Esophagus squamous epithelium (tissue), 5 donors: ENCODE measurements at regions not wholly inside any gene's neighbourhood (a gene's known extent, or its start where the extent isn't known, plus 50 kb on each side); places are given as distances from the start of the nearest gene placed in this dataset.

ENCODE experiments used
- DNase-seq: peaks from one replicate; lab custom pipeline; 2025; lab: John Stamatoyannopoulos, UW
- H3K27ac ChIP-seq, 4 donors: fragments of 200-600 bp; sonication (generic); one replicate each; pipeline ENCODE4 v1.5.1; 2016 to 2019; ENCODE audit warnings: mild to moderate bottlenecking in 1 of 4
- H3K27me3 ChIP-seq, 4 donors: fragments of 200-600 bp; sonication (generic); 1 replicate in 3 of 4; 2 replicates in 1 of 4; pipeline versions ENCODE4 v1.5.1 to v1.6.0; 2017 to 2021; ENCODE audit warnings: antibody characterized with exemption in 1 of 4
- H3K36me3 ChIP-seq, 3 donors: fragments of 200-600 bp; sonication (generic); one replicate each; pipeline ENCODE4 v1.5.1; 2016 to 2019
- H3K4me1 ChIP-seq, 3 donors: fragments of 200-600 bp; sonication (generic); one replicate each; pipeline ENCODE4 v1.5.1; 2017 to 2019
- H3K4me3 ChIP-seq, 4 donors: fragments of 200-600 bp; sonication (generic); 1 replicate in 3 of 4; 2 replicates in 1 of 4; pipeline ENCODE4 v1.5.1; 2016 to 2019; ENCODE audit warnings: mild to moderate bottlenecking in 2 of 4, moderate library complexity in 1 of 4
- H3K9me3 ChIP-seq, 3 donors: fragments of 200-600 bp; sonication (generic); one replicate each; pipeline ENCODE4 v1.5.1; 2016 to 2019
- CTCF ChIP-seq, 6 experiments: fragments of 450-650 bp in 4 of 6; fragments of 200-600 bp in 2 of 6; sonication (generic) in 2 of 6; IDR thresholded peaks; one replicate each; pipeline ENCODE4 v1.5.1; 2016 to 2019; ENCODE audit warnings: antibody characterized with exemption in 6 of 6, mild to moderate bottlenecking in 4 of 6, moderate library complexity in 4 of 6
- POLR2A ChIP-seq, 4 donors: fragments of 450-650 bp; IDR thresholded peaks; one replicate each; pipeline ENCODE4 v1.6.1; 2017; ENCODE audit warnings: antibody characterized with exemption in 4 of 4, mild to moderate bottlenecking in 4 of 4, moderate library complexity in 3 of 4
- WGBS, 2 donors: methylation state at CpG; one replicate each; pipeline ENCODE4 v1.1.5; 2018; 5-methylcytosine and 5-hydroxymethylcytosine counted together
- intact Hi-C: fragments of 100-400 bp; cut with DNase I; formaldehyde crosslinking; loops from one replicate; pipeline ENCODE4 v1.15.0; 2022
- donor health status: DM: yes; HTN: yes; CAD: no.

DNA sequence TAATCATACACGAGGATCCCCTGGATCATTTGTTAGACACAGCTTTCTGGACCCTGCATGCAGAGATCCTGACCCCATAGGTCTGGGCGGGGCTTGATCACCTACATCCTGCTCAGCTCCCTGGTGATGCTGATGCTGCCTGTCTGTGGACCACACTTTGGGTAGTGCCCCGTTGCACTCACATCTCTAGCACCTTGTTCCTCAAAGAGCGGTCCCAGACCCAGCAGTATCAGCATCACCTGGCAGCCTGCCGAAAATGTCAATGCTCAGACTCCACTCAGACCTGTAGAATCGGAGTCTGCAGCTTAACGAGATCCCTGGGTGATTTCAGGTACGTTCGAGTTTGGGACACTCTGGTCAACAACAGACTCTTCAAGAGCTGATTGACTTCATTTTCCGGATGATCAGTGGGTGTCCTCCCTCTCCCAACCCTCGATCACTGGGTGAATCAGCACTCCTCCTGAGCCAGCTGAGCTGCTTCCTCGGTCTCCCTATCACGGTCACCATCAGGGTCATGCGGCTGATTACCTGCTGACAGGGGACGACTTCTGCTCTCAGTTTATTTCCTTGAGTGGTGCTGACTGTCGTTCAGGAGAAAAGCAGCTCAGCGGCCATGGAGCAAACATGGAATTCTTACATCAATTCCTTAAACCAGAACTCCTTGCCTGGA lies 150.6 kb upstream of the RAB12 start:
- H3K27me3 ChIP-seq = no peaks in the 10 kb centered on the region
- TF ChIP-seq CTCF (IDR thresholded peaks at IDR 0.05) (no peak), POLR2A (IDR thresholded peaks at IDR 0.05) (no peak)
- intact Hi-C loops = no loop called here

GRCh38 chr18:8460748-8461147 lies 148.5 kb upstream of the RAB12 start:
- intact Hi-C loops = no loop called here
- Histone ChIP-seq H3K36me3 (no peaks in the 10 kb centered on the region), H3K27me3 (no peaks in the 10 kb centered on the region), H3K27ac (no peak overlapping the region), H3K4me3 (no peak overlapping the region), H3K4me1 (no peaks in the 10 kb centered on the region), H3K9me3 (no peaks in the 10 kb centered on the region)
- no peak for DNase-seq
- TF ChIP-seq CTCF (IDR thresholded peaks at IDR 0.05) (no peak), POLR2A (IDR thresholded peaks at IDR 0.05) (no peak)
- 55 to 83% methylated on average over 4 to 5 of the region's 5 CpGs for WGBS, 2 donors

More for the DNA sequence above, 150.6 kb upstream of the RAB12 start:
- no peaks in the 10 kb centered on the region for H3K36me3 ChIP-seq
- WGBS, 2 donors = 71 to 84% methylated on average over 16 to 17 of the region's 17 CpGs
- H3K4me3 ChIP-seq = no peak overlapping the region
- no peak overlapping the region for H3K27ac ChIP-seq
- DNase-seq = no peak
- H3K4me1 ChIP-seq = no peaks in the 10 kb centered on the region
- H3K9me3 ChIP-seq = no peaks in the 10 kb centered on the region

DNA sequence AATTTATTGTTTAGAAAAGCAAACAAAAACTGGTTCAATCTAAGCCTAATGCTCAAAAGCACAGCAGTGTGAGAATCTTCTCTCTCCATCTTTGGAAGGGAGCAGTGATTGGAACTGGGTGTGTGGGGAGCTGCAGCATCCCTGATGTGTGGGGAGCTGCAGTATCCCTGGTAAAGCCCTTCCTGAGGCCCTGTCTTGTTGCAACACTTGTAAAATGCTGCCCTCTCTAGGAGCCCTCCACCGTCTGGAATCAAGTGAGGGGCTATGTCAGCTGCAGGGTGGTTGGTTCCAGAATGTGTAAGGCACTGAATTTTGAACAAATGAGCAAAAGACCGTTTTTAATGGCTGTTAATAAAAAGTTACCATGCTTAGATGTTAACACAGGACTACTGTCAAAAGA lies 147.7 kb upstream of the RAB12 start:
- no peak overlapping the region for H3K27ac ChIP-seq
- no peaks in the 10 kb centered on the region for H3K36me3 ChIP-seq
- 0 to 72% methylated on average over 1 to 2 of the region's 2 CpGs for WGBS, 2 donors
- no peaks in the 10 kb centered on the region for H3K27me3 ChIP-seq
- TF ChIP-seq CTCF (IDR thresholded peaks at IDR 0.05) (no peak), POLR2A (IDR thresholded peaks at IDR 0.05) (no peak)
- intact Hi-C loops = no loop called here
- H3K4me3 ChIP-seq = no peak overlapping the region
- H3K9me3 ChIP-seq = no peaks in the 10 kb centered on the region
- no peak for DNase-seq
- no peaks in the 10 kb centered on the region for H3K4me1 ChIP-seq

- no peak overlapping the region for H3K4me3 ChIP-seq
- 93 to 96% methylated on average over 8 of the region's 10 CpGs for WGBS, 2 donors
- no peaks in the 10 kb centered on the region for H3K4me1 ChIP-seq
- H3K27me3 ChIP-seq = no peaks in the 10 kb centered on the region
- no peaks in the 10 kb centered on the region for H3K36me3 ChIP-seq
- no peak overlapping the region for H3K27ac ChIP-seq
- intact Hi-C loops = no loop called here
- H3K9me3 ChIP-seq = no peaks in the 10 kb centered on the region
- no peak for DNase-seq
- TF ChIP-seq POLR2A (IDR thresholded peaks at IDR 0.05) (no peak), CTCF (IDR thresholded peaks at IDR 0.05) (no peak)
Measured at GRCh38 chr18:8462651-8463185, 146.5 kb upstream of the RAB12 start.

GRCh38 chr18:8463791-8464190 lies 145.4 kb upstream of the RAB12 start:
- WGBS, 2 donors = 67 to 83% methylated on average over 3 of the region's 3 CpGs

More at GRCh38 chr18:8463791-8464190, 145.4 kb upstream of the RAB12 start:
- no peak overlapping the region for H3K4me3 ChIP-seq
- H3K36me3 ChIP-seq = no peaks in the 10 kb centered on the region
- TF ChIP-seq POLR2A (IDR thresholded peaks at IDR 0.05) = no peak
- no peak for TF ChIP-seq CTCF (IDR thresholded peaks at IDR 0.05)
- DNase-seq = no peak
- intact Hi-C loops = no loop called here
- H3K4me1 ChIP-seq = peaks cover 0 to 6% (median under 1%) of the 10 kb centered on the region in 3 donors
- H3K27ac ChIP-seq = no peak overlapping the region
- H3K9me3 ChIP-seq = no peaks in the 10 kb centered on the region
- H3K27me3 ChIP-seq = no peaks in the 10 kb centered on the region
